Adrenal gland (tissue), 5 donors: ENCODE measurements at regions not wholly inside any gene's neighbourhood (a gene's known extent, or its start where the extent isn't known, plus 50 kb on each side); places are given as distances from the start of the nearest gene placed in this dataset.

Experiments
- POLR2A ChIP-seq, 2 donors: fragments of 450-650 bp; IDR thresholded peaks; one replicate each; pipeline ENCODE4 v1.6.1; 2017; ENCODE audit warnings: antibody characterized with exemption in 2 of 2, mild to moderate bottlenecking in 2 of 2, moderate library complexity in 1 of 2
- TF ChIP-seq, protein P1 (sequence below), 6 experiments: fragments of 450-650 bp in 4 of 6; fragments of 200-600 bp in 2 of 6; sonication (generic) in 1 of 6; IDR thresholded peaks; 1 replicate in 5 of 6; 2 replicates in 1 of 6; pipeline versions ENCODE4 v1.5.1 to v1.8.0; 2016 to 2021; ENCODE audit warnings: antibody characterized with exemption in 6 of 6, mild to moderate bottlenecking in 2 of 6, moderate library complexity in 1 of 6
- donor health status: DM: no; HTN: no; CAD: no.

- TF ChIP-seq, protein P1, sequence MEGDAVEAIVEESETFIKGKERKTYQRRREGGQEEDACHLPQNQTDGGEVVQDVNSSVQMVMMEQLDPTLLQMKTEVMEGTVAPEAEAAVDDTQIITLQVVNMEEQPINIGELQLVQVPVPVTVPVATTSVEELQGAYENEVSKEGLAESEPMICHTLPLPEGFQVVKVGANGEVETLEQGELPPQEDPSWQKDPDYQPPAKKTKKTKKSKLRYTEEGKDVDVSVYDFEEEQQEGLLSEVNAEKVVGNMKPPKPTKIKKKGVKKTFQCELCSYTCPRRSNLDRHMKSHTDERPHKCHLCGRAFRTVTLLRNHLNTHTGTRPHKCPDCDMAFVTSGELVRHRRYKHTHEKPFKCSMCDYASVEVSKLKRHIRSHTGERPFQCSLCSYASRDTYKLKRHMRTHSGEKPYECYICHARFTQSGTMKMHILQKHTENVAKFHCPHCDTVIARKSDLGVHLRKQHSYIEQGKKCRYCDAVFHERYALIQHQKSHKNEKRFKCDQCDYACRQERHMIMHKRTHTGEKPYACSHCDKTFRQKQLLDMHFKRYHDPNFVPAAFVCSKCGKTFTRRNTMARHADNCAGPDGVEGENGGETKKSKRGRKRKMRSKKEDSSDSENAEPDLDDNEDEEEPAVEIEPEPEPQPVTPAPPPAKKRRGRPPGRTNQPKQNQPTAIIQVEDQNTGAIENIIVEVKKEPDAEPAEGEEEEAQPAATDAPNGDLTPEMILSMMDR (IDR thresholded peaks at IDR 0.05), result no peak
- TF ChIP-seq POLR2A (IDR thresholded peaks at IDR 0.05), result no peak
Measured at GRCh38 chr20:39676241-39676640, 714.1 kb downstream of the DHX35 start.
